Fibroblast of skin of right biceps (primary cell): ENCODE measurements at regions not wholly inside any gene's neighbourhood (a gene's known extent, or its start where the extent isn't known, plus 50 kb on each side); places are given as distances from the start of the nearest gene placed in this dataset.
A peak's percentile ranks its signal among the peaks of the same experiment; 100 is the strongest.
"Not testable (repeated sequence)": the region's sequence is repeated elsewhere in the genome, so short reads cannot be mapped to it uniquely, and the experiment has no call there.

ENCODE experiments used
- DNase-seq: peaks from one replicate; pipeline ENCODE4 v3.0.0-alpha.2; 2013

- peak; percentile 58 for DNase-seq
Observed at GRCh38 chr2:174697255-174697654, 67.0 kb downstream of the CHRNA1 start.

- no peak for DNase-seq
Observed at GRCh38 chr2:174694920-174695319, 69.4 kb downstream of the CHRNA1 start.

- no peak for DNase-seq
Observed at GRCh38 chr2:174694196-174694878, 69.9 kb downstream of the CHRNA1 start.

GRCh38 chr2:174693344-174693743 lies 70.9 kb downstream of the CHRNA1 start:
- DNase-seq: no peak

GRCh38 chr2:174692256-174692919 lies 71.9 kb downstream of the CHRNA1 start:
- no peak for DNase-seq

GRCh38 chr2:174691201-174691779 lies 73.0 kb downstream of the CHRNA1 start:
- DNase-seq: no peak

- DNase-seq: no peak
Observed at GRCh38 chr2:174690026-174690425, 74.2 kb downstream of the CHRNA1 start.

GRCh38 chr2:174688079-174688478 lies 76.2 kb downstream of the CHRNA1 start:
- DNase-seq: peak; percentile 51

- no peak for DNase-seq
Observed at GRCh38 chr2:174686430-174686829, 77.8 kb downstream of the CHRNA1 start.

- DNase-seq: peak; percentile 63
Observed at GRCh38 chr2:174683392-174683759, 80.9 kb downstream of the CHRNA1 start.

GRCh38 chr2:174682578-174683391 lies 81.5 kb downstream of the CHRNA1 start:
- DNase-seq: peak; percentile 82

- peak; percentile 51 for DNase-seq
Observed at GRCh38 chr2:174682007-174682577, 82.2 kb downstream of the CHRNA1 start.

- peak; percentile 44 for DNase-seq
Observed at GRCh38 chr2:174681099-174682006, 82.9 kb downstream of the CHRNA1 start.

- DNase-seq: no peak
Observed at GRCh38 chr2:174680221-174680620, 82.6 kb upstream of the WIPF1 start.

GRCh38 chr2:174678395-174678794 lies 80.8 kb upstream of the WIPF1 start:
- no peak for DNase-seq

- no peak for DNase-seq
Observed at GRCh38 chr2:174675615-174676014, 78.0 kb upstream of the WIPF1 start.

GRCh38 chr2:174673876-174674275 lies 76.3 kb upstream of the WIPF1 start:
- peak; percentile 82 for DNase-seq

GRCh38 chr2:174673440-174673839 lies 75.8 kb upstream of the WIPF1 start:
- DNase-seq: no peak

- DNase-seq: not testable (repeated sequence)
Observed at GRCh38 chr2:174671532-174671931, 73.9 kb upstream of the WIPF1 start.

GRCh38 chr2:174670446-174670845 lies 72.8 kb upstream of the WIPF1 start:
- DNase-seq: no peak

GRCh38 chr2:174669336-174669735 lies 71.7 kb upstream of the WIPF1 start:
- DNase-seq: no peak

- DNase-seq: no peak
Observed at GRCh38 chr2:174668075-174668474, 70.5 kb upstream of the WIPF1 start.
